GM12878 (cell line): ENCODE measurements at regions not wholly inside any gene's neighbourhood (a gene's known extent, or its start where the extent isn't known, plus 50 kb on each side); places are given as distances from the start of the nearest gene placed in this dataset.

Source experiments
- ATAC-seq: fragments of 200-7000 bp; cut with Tn5 transposase; 3 replicates; pipeline ENCODE4 v1.9.1; 2020; ENCODE audit warnings: mild to moderate bottlenecking, moderate library complexity
- BruUV-seq: library from RNA; stranded (reverse); fragments of 400-500 nt; replicated peaks from 2 replicates; lab custom pipeline; 2021; lab: Mats Ljungman, UMichigan
- CTCF ChIA-PET: fragments of 300-600 bp; sonication (Branson Sonifier 250); formaldehyde crosslinking; extraction: SDS; loops from one replicate; lab custom pipeline; 2021; ENCODE audit warnings: inconsistent platforms; lab: Yijun Ruan, JAX
- POLR2A ChIA-PET: fragments of 350-600 bp; formaldehyde crosslinking; extraction: SDS; loops from one replicate; lab custom pipeline; 2021; ENCODE audit warnings: inconsistent platforms; lab: Charles Lee
- RAD21 ChIA-PET: fragments of 300-600 bp; sonication (Branson Sonifier 250); formaldehyde crosslinking; loops from one replicate; lab custom pipeline; 2023; ENCODE audit warnings: antibody characterized with exemption; ENCODE audit not compliant: unreplicated experiment; lab: Charles Lee
- SMC1A ChIA-PET: fragments of 300-600 bp; sonication (Branson Sonifier 250); formaldehyde crosslinking; loops from one replicate; lab custom pipeline; 2023; ENCODE audit not compliant: unreplicated experiment, uncharacterized antibody; lab: Charles Lee
- DNase-seq: peaks from one replicate; pipeline ENCODE4 v3.0.0-alpha.2; 2011; ENCODE audit warnings: low read depth, low spot score
- FAIRE-seq: peaks from 3 replicates; lab custom pipeline; 2011; peaks lifted over from hg19 to GRCh38; lab: Jason Lieb, UNC
- H2AFZ ChIP-seq: 2 replicates; pipeline ENCODE4 v1.6.0; 2011; ENCODE audit warnings: low read depth, low read length, control low read depth; ENCODE audit not compliant: control insufficient read depth
- H3K27ac ChIP-seq: 2 replicates; pipeline ENCODE4 v1.5.1; 2011; ENCODE audit warnings: control low read depth; ENCODE audit not compliant: control insufficient read depth, insufficient read depth
- H3K27me3 ChIP-seq, 2 experiments: replicated peaks in 1 of 2; 2 replicates each; pipeline versions ENCODE4 v1.6.0 to v1.6.1; 2011; ENCODE audit warnings: low read length in 1 of 2; ENCODE audit not compliant: control insufficient read depth in 2 of 2, insufficient read depth in 2 of 2
- H3K36me3 ChIP-seq, 2 experiments: 2 replicates each; pipeline ENCODE4 v1.5.1; 2011; ENCODE audit warnings: low read length in 1 of 2; ENCODE audit not compliant: control insufficient read depth in 2 of 2, insufficient read depth in 2 of 2
- H3K4me1 ChIP-seq: 2 replicates; pipeline ENCODE4 v1.6.1; 2011; ENCODE audit warnings: mild to moderate bottlenecking, low read length, moderate library complexity, mixed read lengths; ENCODE audit not compliant: control insufficient read depth, insufficient read depth
- H3K4me2 ChIP-seq: 2 replicates; pipeline ENCODE4 v1.6.0; 2011; ENCODE audit warnings: control low read depth; ENCODE audit not compliant: control insufficient read depth, insufficient read depth
- H3K4me3 ChIP-seq: fragments of 200-600 bp; sonication (generic); 2 replicates; pipeline ENCODE4 v1.5.1; 2016
- H3K79me2 ChIP-seq: 2 replicates; pipeline ENCODE4 v1.6.0; 2011; ENCODE audit warnings: low read length; ENCODE audit not compliant: control insufficient read depth, insufficient read depth
- H3K9ac ChIP-seq: 2 replicates; pipeline ENCODE4 v1.8.0; 2011; ENCODE audit warnings: low read length, control low read depth, mixed read lengths; ENCODE audit not compliant: control insufficient read depth, insufficient read depth
- H3K9me3 ChIP-seq: replicated peaks from 3 replicates; pipeline ENCODE4 v1.5.1; 2011; ENCODE audit warnings: mild to moderate bottlenecking, low read length; ENCODE audit not compliant: control insufficient read depth, insufficient read depth
- H4K20me1 ChIP-seq: 2 replicates; pipeline ENCODE4 v1.6.0; 2011; ENCODE audit not compliant: control insufficient read depth, insufficient read depth
- BCLAF1 ChIP-seq: fragments of 450-650 bp; IDR thresholded peaks from 2 replicates; pipeline ENCODE4 v1.6.1; 2017; ENCODE audit warnings: antibody characterized with exemption, mild to moderate bottlenecking, moderate library complexity
- BMI1 ChIP-seq: fragments of 450-650 bp; IDR thresholded peaks from 2 replicates; pipeline ENCODE4 v1.6.1; 2016; ENCODE audit warnings: mild to moderate bottlenecking, moderate library complexity, borderline replicate concordance
- ETV6 ChIP-seq, 2 experiments: fragments of 450-650 bp in 1 of 2; IDR thresholded peaks in 1 of 2; conservative IDR thresholded peaks in 1 of 2; 2 replicates each; pipeline ENCODE4 v1.6.1; 2014; ENCODE audit warnings: antibody characterized with exemption in 1 of 2, borderline replicate concordance in 1 of 2, low read depth in 1 of 2, mild to moderate bottlenecking in 1 of 2, moderate library complexity in 1 of 2
- FOXK2 ChIP-seq: fragments of 450-650 bp; IDR thresholded peaks from 2 replicates; pipeline ENCODE4 v1.6.1; 2017; ENCODE audit warnings: mild to moderate bottlenecking, moderate library complexity
- MEF2B ChIP-seq: fragments of 450-650 bp; IDR thresholded peaks from 2 replicates; pipeline ENCODE4 v1.6.1; 2018; ENCODE audit warnings: mild to moderate bottlenecking, moderate library complexity; ENCODE audit not compliant: partially characterized antibody, poor library complexity, severe bottlenecking
- PML ChIP-seq: IDR thresholded peaks from 2 replicates; pipeline ENCODE4 v1.6.1; 2012; ENCODE audit warnings: low read length, inconsistent platforms
- PRDM15 ChIP-seq: fragments of 450-650 bp; formaldehyde crosslinking; IDR thresholded peaks from 2 replicates; pipeline ENCODE4 v1.4.0; 2020; ENCODE audit warnings: mild to moderate bottlenecking, moderate library complexity
- RAD21 ChIP-seq: IDR thresholded peaks from 2 replicates; pipeline ENCODE4 v1.6.1; 2011; ENCODE audit warnings: mild to moderate bottlenecking, low read depth, low read length, moderate library complexity; ENCODE audit not compliant: insufficient read depth
- RCOR1 ChIP-seq: conservative IDR thresholded peaks from 2 replicates; pipeline ENCODE4 v1.6.1; 2012; ENCODE audit warnings: low read depth, low read length, improper control_type of control experiment
- ZNF687 ChIP-seq: fragments of 450-650 bp; IDR thresholded peaks from 2 replicates; pipeline ENCODE4 v1.6.1; 2017; ENCODE audit warnings: mild to moderate bottlenecking, moderate library complexity
- WGBS: methylation state at CpG from one replicate; pipeline ENCODE4 v1.1.6; 2016; ENCODE audit warnings: low lambda C conversion rate; ENCODE audit not compliant: insufficient replicate concordance, insufficient coverage; ENCODE audit errors: missing lambda C conversion rate; 5-methylcytosine and 5-hydroxymethylcytosine counted together
- in situ Hi-C: fragments of 300-500 bp; cut with MboI; formaldehyde crosslinking; loops from 9 replicates; pipeline ENCODE4 v1.14.3; 2018; ENCODE audit warnings: mixed read lengths
- intact Hi-C: fragments of 100-400 bp; cut with micrococcal nuclease; formaldehyde crosslinking; loops from one replicate; pipeline ENCODE4 v1.14.2; 2022; ENCODE audit not compliant: unreplicated experiment

- TF ChIP-seq BCLAF1 (no peak), ZNF687 (no peak), BMI1 (no peak)
Observed at GRCh38 chr13:78777976-78778375, 119.0 kb upstream of the OBI1 start (continued).

- ChIA-PET CTCF (no interaction called here), SMC1A (no interaction called here), POLR2A (no interaction called here), RAD21 (no interaction called here)
- H3K9ac ChIP-seq: no peak overlapping the region
- no peaks in the 10 kb centered on the region for H3K36me3 ChIP-seq
- no peak overlapping the region for H3K27ac ChIP-seq
- no peak for FAIRE-seq
- ATAC-seq: no peak
- no peaks in the 10 kb centered on the region for H3K9me3 ChIP-seq
- H3K4me1 ChIP-seq: no peaks in the 10 kb centered on the region
- BruUV-seq: no TSS peak
- DNase-seq: no peak
- H3K79me2 ChIP-seq: no peaks in the 10 kb centered on the region
- H3K4me2 ChIP-seq: no peak overlapping the region
- no peak overlapping the region for H3K4me3 ChIP-seq
- no peaks in the 10 kb centered on the region for H4K20me1 ChIP-seq
- no peaks in the 10 kb centered on the region for H3K27me3 ChIP-seq
- 21% methylated on average over 4 of the region's 4 CpGs for WGBS
- intact Hi-C loops (no loop called here), in situ Hi-C loops (no loop called here)
- no peak overlapping the region for H2AFZ ChIP-seq
- TF ChIP-seq FOXK2 (no peak), RAD21 (no peak), PML (no peak), RCOR1 (no peak), PRDM15 (CRISPR knock-in tag) (no peak), MEF2B (no peak), ETV6 (conservative IDR thresholded peaks at IDR 0.05 in 1 of 2, IDR thresholded peaks at IDR 0.05 in 1 of 2; ENCODE audit: borderline replicate concordance in 1 of 2, low read depth in 1 of 2) (no peak)
Observed at GRCh38 chr13:78777396-78777795, 118.4 kb upstream of the OBI1 start.
